Activated naive CD4-positive, alpha-beta T cell treated with Interleukin-2 at 50 U/mL for 16 hours (primary cell): ENCODE measurements at regions not wholly inside any gene's neighbourhood (a gene's known extent, or its start where the extent isn't known, plus 50 kb on each side); places are given as distances from the start of the nearest gene placed in this dataset.
"Not testable (repeated sequence)": the region's sequence is repeated elsewhere in the genome, so short reads cannot be mapped to it uniquely, and the experiment has no call there.

Experiments
- DNase-seq: peaks from one replicate; pipeline ENCODE4 v3.0.0-alpha.2; 2020

DNA sequence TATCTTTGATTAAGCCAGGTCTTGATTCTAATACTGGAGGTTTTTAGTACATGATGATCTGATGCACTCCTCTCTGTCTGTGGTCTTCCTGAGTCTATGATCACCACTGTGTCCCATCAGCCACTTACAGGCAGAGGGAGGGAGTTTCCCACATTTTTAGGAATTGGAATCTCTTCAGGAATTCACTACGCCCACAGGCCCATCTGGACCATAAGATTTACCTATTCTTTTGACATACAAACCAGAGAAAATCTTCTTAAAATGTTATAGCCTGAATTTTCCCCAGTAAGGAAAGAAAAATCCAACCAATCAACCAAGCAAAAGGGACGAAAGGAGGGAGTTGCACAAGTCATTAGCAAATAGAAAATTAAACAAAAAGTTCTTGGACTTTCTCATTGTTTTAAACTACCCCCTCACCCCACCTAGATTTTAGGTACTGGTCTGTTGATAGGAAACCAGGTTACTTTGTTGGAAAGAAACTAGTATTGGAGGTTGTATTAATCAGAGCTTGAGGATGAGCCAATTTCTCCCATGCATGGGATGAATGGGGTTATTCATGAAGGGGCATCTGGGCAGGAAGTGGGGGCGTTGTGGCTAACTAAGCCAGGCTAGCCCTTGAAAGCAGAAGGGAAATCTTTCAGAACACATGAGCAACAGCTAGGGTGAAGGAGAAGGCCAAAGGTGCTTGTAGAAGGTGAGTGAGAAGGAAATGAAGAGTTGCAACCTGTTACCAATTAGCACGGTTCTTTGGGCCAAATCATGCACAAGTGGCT, 328.2 kb upstream of the MEX3C start:
- DNase-seq, result no peak

- no peak for DNase-seq
These were observed 330.3 kb upstream of the MEX3C start for GRCh38 chr18:51527826-51528225.

DNA sequence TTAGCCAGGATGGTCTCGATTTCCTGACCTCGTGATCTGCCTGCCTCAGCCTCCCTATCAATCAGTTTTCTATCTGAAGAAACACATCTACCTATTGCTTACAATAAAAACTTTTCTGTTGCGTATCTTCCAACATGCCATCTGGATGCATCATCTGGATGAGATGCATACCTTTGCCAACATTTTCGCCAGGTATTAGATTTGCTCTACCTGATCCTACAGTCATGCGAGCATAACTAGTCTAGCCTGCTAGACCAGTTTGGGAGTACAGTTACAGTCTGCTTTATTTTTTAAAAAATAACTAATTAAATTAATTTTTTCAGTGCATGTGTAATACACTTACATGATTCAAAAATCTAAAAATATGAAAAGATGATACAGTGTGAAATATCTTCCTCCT, 334.0 kb upstream of the MEX3C start:
- DNase-seq, result no peak

- DNase-seq, result no peak
These were observed 340.0 kb upstream of the MEX3C start for GRCh38 chr18:51537487-51537886.

DNA sequence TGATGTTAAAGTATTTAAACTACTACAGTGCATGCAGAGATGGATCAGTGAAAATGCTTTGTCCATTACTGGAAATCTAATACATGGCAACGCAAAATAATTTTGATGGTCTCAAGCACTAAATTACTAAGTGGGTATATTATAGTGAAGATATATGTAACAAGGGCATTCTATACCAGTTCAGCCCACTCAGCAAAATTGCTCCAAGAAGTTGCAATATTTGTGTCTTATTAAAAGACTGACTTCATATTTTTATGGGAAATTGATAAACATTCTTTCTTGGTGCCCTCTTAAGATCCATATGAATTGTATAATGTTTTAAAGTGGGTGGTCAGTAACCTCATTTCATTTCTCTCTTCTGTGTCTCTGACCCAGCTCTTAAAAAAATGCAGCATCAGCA, 343.1 kb upstream of the MEX3C start:
- DNase-seq, result no peak

GRCh38 chr18:51541230-51541629, 343.7 kb upstream of the MEX3C start:
- DNase-seq, result no peak

GRCh38 chr18:51543658-51544155, 346.2 kb upstream of the MEX3C start:
- no peak for DNase-seq

GRCh38 chr18:51545446-51545845, 348.0 kb upstream of the MEX3C start:
- DNase-seq, result no peak

- no peak for DNase-seq
These were observed 361.9 kb upstream of the MEX3C start for GRCh38 chr18:51559198-51559901.

- no peak for DNase-seq
These were observed 362.4 kb upstream of the MEX3C start for GRCh38 chr18:51559902-51560287.

DNA sequence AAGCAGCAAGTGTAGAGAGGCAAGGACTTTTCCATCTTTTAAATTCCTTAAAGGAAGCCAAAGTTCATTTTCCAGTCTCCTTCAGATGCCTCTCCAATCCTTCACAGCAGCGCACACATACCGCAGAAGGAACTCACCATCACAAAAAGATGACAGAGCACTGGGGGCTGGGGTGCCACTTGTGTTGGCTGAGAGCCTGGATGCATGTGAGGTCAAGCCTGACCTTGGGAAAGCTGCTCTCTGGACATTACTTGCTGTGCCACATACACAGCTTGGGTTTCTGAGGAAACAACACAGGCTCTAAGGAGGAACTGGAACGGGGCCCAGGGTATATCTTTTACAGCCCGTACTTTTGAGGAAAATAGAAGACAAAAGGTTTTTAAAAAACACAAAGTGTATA, 364.3 kb upstream of the MEX3C start:
- no peak for DNase-seq

- no peak for DNase-seq
These were observed 365.4 kb upstream of the MEX3C start for GRCh38 chr18:51562866-51563265.

GRCh38 chr18:51563396-51563795, 365.9 kb upstream of the MEX3C start:
- DNase-seq, result no peak

- DNase-seq, result no peak
These were observed 370.7 kb upstream of the MEX3C start for GRCh38 chr18:51568151-51568550.

DNA sequence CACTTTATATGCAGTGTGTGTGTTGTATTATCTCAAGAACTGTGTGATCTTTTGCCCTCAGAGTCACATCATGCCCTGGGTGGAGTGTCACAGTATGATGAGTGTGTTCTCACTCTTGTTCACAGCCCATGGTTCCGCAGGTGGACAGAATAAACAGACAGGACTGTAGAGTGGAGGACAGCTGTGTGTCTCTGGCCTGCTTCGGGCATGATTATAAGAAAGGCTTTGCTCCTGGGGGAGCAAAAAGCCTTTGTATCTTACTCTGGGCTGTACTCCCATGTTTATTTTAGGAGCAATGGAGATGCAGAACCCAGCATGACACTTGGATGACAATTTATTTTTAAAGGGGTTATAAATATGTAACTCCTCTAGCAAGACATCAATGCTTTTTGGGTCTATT, 371.7 kb upstream of the MEX3C start:
- DNase-seq, result no peak

DNA sequence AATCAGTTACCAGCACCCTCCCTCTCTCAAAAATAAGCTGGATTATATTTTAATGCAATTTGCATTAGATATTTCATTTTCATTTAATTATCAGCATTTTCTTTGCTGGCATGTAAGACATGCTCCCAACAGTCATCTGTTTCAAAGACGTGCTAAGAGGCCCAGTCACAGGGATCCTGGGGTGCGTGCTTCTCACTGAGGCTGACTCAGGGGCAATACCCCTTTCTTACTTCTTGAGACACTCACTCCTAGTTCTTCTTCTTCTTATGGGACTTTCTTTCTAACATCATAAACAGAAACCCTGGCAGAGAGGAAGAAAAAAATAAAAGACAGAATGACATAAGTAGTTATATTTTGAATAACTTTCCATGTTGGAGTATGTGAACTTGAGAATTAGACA, 372.1 kb upstream of the MEX3C start:
- no peak for DNase-seq

DNA sequence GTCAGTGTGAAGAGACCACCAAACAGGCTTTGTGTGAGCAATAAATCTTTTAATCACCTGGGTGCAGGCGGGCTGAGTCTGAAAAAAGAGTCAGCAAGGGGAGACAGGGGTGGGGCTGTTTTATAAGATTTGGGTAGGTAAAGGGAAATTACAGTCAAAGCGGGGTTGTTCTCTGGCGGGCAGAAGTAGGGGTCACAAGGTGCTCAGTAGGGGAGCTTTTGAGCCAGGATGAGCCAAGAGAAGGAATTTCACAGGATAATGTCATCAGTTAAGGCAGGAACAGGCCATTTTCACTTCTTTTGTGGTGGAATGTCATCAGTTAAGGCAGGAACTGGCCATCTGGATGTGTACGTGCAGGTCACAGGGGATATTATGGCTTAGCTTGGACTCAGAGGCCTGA, 372.6 kb upstream of the MEX3C start:
- not testable (repeated sequence) for DNase-seq

GRCh38 chr18:51573886-51574285, 376.4 kb upstream of the MEX3C start:
- not testable (repeated sequence) for DNase-seq

GRCh38 chr18:51575171-51575570, 377.7 kb upstream of the MEX3C start:
- DNase-seq, result no peak

GRCh38 chr18:51578406-51578980, 381.0 kb upstream of the MEX3C start:
- no peak for DNase-seq

- DNase-seq, result no peak
These were observed 383.1 kb upstream of the MEX3C start for GRCh38 chr18:51580580-51580979.

DNA sequence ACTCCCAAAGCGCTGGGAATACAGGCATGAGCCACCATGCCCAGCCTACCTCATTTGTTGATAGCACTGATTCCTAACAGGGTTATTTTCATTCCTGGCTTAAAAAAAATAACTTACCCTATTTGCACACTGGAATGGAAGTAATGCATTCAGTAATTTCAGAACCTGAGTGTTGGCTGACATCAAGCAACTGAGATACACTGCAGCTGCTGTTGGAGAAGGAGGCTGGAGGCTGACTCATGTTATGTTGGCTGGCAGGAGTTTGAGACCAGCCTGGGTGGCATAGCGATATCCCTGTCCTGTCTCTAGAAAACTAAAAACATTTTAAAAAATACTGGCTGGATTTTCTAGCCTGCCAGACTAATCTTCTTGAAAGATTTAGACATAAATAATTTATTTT, 385.1 kb upstream of the MEX3C start:
- no peak for DNase-seq

DNA sequence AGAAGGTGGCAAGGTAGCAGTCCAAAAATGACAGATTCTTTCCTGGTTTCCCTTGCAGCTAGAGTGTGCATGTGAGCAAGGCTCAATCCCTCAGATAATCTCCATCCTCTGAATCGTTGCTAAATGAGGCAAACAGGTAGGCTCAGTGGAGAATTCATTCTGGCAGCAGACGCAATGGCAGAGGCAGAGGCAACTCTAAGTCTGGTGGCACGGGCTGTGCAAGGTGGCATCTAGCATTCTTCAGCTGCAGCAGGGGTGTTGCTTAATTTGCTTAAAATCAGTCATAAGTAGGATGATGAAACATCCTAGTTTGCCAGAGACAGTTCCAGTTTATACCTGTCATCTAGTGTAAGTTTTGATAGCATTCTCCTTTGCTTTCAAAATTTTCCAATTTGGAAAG, 391.1 kb upstream of the MEX3C start:
- DNase-seq, result no peak

DNA sequence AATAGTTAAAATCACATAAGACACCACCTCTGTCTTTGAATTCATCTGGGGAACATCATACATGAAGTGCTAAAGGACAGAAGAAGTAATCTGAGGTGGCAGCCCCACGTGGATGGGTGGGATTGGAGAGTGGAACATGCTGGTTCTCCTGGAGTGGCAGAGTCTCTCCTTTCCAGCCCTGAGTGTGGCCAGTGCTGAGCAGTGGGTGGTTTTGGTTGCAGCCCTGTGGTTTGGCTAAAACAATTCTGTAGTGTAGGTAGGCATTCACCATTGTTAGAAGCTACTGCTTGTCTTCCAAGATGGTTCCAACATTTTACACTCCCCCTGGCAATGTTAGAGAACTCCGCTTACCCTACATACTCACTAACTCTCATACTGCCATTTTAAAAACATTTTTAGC, 396.4 kb upstream of the MEX3C start:
- DNase-seq, result no peak
